AG04450 (cell line): ENCODE measurements at regions not wholly inside any gene's neighbourhood (a gene's known extent, or its start where the extent isn't known, plus 50 kb on each side); places are given as distances from the start of the nearest gene placed in this dataset.

Source experiments
- CTCF ChIA-PET: fragments of 300-600, 350-600 bp; formaldehyde crosslinking; extraction: SDS; loops from one replicate; lab custom pipeline; 2022; ENCODE audit warnings: antibody characterized with exemption, inconsistent platforms; lab: Charles Lee
- POLR2A ChIA-PET: fragments of 350-600 bp; formaldehyde crosslinking; extraction: SDS; loops from one replicate; lab custom pipeline; 2021; ENCODE audit warnings: antibody characterized with exemption, inconsistent platforms; lab: Yijun Ruan, JAX
- DNase-seq: peaks from one replicate; pipeline ENCODE4 v3.0.0-alpha.2; 2011; ENCODE audit warnings: low read depth, low spot score
- H3K27ac ChIP-seq: one replicate; pipeline ENCODE4 v1.5.1; 2012; ENCODE audit warnings: low read depth, low read length, control low read depth
- H3K27me3 ChIP-seq: one replicate; pipeline ENCODE4 v1.6.0; 2012; ENCODE audit warnings: low read length; ENCODE audit not compliant: control insufficient read depth, insufficient read depth
- H3K4me3 ChIP-seq: 2 replicates; pipeline ENCODE4 v1.5.1; 2011; ENCODE audit warnings: mild to moderate bottlenecking, low read depth, low read length, control low read depth
- H3K9me3 ChIP-seq: 2 replicates; pipeline ENCODE4 v1.5.1; 2012; ENCODE audit warnings: low read length; ENCODE audit not compliant: control insufficient read depth, insufficient read depth
- TF ChIP-seq, protein P1 (sequence below): IDR thresholded peaks from 2 replicates; pipeline ENCODE4 v1.5.1; 2011; ENCODE audit warnings: low read depth, low read length, control low read depth, inconsistent platforms

DNA sequence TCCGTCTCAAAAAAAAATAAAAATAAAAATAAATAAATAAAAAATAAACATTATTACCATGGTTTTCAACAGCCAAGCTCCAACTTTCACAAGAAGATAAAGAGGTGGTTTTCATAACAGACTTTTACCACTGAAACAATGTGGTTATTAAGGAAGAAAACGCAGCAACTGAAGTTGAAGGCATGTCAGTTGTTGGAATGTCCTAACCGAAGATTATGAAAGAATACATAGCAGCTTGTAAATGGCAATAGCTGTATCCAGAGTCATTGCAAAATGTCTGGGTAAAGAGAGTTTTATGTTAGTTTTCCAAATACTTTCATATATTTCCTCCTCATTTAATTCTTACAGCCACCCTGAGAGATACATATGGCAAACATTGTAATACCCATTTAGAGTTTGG lies 161.6 kb upstream of the MARCKS start:
- ChIA-PET POLR2A (interaction anchor here (1.0 kb wide), 1 partner anchor 159 kb away, joined by 3 read pairs; no protein-coding TSS in a partner anchor), CTCF (no interaction called here)
- Histone ChIP-seq H3K4me3 (no peak overlapping the region), H3K27me3 (no peaks in the 10 kb centered on the region), H3K9me3 (no peaks in the 10 kb centered on the region), H3K27ac (no peak overlapping the region)
- no peak for DNase-seq
- TF ChIP-seq, protein P1, sequence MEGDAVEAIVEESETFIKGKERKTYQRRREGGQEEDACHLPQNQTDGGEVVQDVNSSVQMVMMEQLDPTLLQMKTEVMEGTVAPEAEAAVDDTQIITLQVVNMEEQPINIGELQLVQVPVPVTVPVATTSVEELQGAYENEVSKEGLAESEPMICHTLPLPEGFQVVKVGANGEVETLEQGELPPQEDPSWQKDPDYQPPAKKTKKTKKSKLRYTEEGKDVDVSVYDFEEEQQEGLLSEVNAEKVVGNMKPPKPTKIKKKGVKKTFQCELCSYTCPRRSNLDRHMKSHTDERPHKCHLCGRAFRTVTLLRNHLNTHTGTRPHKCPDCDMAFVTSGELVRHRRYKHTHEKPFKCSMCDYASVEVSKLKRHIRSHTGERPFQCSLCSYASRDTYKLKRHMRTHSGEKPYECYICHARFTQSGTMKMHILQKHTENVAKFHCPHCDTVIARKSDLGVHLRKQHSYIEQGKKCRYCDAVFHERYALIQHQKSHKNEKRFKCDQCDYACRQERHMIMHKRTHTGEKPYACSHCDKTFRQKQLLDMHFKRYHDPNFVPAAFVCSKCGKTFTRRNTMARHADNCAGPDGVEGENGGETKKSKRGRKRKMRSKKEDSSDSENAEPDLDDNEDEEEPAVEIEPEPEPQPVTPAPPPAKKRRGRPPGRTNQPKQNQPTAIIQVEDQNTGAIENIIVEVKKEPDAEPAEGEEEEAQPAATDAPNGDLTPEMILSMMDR: no peak

GRCh38 chr6:113696960-113697359 lies 160.2 kb upstream of the MARCKS start:
- ChIA-PET POLR2A (no interaction called here), CTCF (no interaction called here)
- no peaks in the 10 kb centered on the region for H3K9me3 ChIP-seq

DNA sequence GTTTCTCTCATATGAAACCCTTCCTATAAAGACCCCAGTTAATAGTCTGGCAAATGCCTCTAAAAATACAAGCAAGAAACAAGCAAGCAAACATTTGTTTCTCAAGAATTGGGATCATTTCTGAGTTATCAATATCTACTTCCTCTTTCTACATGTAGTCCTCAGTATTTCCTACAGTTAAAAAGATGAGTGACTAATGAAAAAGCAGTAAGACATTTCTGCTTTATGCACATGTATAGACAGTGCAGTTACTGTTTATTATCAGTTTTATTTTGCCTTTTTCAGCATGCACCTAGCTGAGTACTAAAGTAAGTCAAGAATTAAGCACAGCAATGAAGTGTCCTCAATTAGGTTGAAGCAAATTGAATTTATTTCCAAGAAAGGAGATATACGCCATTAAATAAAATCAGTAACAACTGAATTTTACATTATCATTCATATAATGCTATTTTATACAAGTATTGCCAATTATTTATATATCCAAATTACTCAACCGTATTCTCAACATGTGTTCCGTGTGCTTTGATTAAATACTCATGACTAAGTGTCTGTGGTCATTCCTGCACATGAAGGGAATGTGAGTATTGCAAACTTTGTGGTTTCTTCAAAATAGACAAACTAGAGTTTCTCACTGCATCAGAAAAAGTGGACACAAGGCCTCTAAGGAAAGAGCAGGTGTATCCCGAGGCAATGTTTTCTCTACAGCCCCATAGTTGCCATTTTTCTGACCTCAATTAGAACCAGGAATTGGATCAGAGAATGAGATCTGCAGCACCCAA lies 159.3 kb upstream of the MARCKS start:
- Histone ChIP-seq H3K27ac (no peak overlapping the region), H3K27me3 (no peaks in the 10 kb centered on the region), H3K9me3 (no peaks in the 10 kb centered on the region), H3K4me3 (no peak overlapping the region)
- ChIA-PET CTCF (no interaction called here), POLR2A (interaction anchor here (0.6 kb wide), 1 partner anchor 160 kb away, joined by 3 read pairs; no protein-coding TSS in a partner anchor)
- TF ChIP-seq, protein P1: no peak
- peak; percentile 90 for DNase-seq

More at GRCh38 chr6:113696960-113697359, 160.2 kb upstream of the MARCKS start:
- TF ChIP-seq, protein P1: no peak
- H3K4me3 ChIP-seq: no peak overlapping the region
- DNase-seq: no peak
- H3K27me3 ChIP-seq: no peaks in the 10 kb centered on the region
- no peak overlapping the region for H3K27ac ChIP-seq

DNA sequence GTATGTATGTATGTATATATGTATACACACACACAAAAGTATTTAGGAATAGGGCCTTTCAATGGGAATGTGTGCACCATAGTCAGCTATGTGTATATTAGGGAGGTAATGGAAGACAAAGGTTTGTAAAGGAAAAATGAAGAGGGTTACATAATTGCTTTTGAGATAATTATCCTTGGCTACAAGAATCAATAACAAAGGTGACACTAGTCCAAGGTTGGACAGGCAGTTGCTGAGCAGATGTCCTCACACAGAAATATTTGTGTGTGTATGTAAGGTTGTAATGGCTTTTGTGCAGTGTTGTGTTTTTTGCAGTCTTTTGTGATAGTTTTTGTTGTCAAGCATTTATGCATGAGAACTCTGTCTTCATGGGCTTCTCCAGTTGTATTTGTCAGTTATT lies 157.9 kb upstream of the MARCKS start:
- Histone ChIP-seq H3K4me3 (no peak overlapping the region), H3K27me3 (no peaks in the 10 kb centered on the region), H3K27ac (no peak overlapping the region), H3K9me3 (no peaks in the 10 kb centered on the region)
- CTCF ChIA-PET: no interaction called here
- TF ChIP-seq, protein P1: no peak
- POLR2A ChIA-PET: no interaction called here
- no peak for DNase-seq

- H3K27ac ChIP-seq: no peak overlapping the region
- DNase-seq: no peak
- POLR2A ChIA-PET: interaction anchor here (0.6 kb wide), 1 partner anchor 819 kb away, joined by 3 read pairs; no protein-coding TSS in a partner anchor
- no peak overlapping the region for H3K4me3 ChIP-seq
- H3K27me3 ChIP-seq: no peaks in the 10 kb centered on the region
- TF ChIP-seq, protein P1: no peak
- H3K9me3 ChIP-seq: no peaks in the 10 kb centered on the region
- CTCF ChIA-PET: no interaction called here
These were observed 155.4 kb upstream of the MARCKS start for GRCh38 chr6:113701552-113702254.
